ENCODE measurements at regions not wholly inside any gene's neighbourhood (a gene's known extent, or its start where the extent isn't known, plus 50 kb on each side); places are given as distances from the start of the nearest gene placed in this dataset.

DNA sequence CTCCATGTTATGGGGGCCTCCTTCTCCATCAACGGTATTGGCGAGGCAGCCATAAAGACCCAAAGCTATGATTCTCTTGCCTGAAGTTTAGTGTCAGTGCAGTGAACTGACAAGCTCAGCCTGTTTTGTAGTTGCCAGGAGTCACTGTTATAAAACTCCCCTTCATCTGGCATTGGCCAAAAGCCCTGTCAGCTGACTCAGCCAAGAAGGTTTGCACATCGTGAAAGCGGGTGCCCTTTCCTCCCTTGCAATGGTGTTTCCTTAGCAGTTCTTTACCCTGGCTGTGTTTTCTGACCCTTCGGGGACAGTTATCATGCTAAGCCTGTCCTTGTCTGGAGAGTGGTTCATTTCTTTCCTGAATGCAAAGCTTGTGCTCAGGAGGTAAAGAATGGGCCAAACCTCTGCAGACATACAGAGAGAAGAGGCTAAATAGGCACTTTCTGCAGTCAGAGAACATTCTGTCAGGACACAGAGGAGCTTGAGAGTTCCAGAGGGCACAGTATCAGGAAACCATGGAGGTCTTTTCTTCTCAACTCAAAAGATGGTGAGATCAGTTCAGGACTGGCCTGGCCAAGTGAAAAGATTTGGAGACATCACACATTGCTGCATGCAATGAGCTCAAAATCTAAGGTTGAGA lies 414.2 kb downstream of the ZNF521 start:
- DNase-seq (ENCODE audit: low spot score): peak; percentile 21

DNA sequence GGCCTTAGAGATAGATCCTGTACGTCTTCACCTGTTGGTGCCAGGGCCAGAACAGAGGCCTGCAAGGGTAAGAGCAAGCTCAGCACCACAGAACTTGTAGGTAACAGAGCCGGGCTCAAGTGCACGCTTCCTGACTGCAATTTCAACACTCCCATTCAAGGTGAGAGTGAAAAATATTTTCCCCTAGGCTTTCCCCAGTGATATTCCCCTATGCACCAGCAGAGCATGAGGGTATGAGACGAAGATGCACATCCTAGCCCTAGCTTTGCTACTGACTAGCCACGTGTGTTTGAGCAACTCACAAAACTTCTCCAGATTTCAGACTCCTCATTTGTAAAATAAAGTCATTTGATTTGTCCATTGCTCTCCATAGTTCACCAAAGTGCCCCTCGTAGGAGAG lies 411.6 kb downstream of the ZNF521 start:
- no peak for DNase-seq (ENCODE audit: low spot score)

DNA sequence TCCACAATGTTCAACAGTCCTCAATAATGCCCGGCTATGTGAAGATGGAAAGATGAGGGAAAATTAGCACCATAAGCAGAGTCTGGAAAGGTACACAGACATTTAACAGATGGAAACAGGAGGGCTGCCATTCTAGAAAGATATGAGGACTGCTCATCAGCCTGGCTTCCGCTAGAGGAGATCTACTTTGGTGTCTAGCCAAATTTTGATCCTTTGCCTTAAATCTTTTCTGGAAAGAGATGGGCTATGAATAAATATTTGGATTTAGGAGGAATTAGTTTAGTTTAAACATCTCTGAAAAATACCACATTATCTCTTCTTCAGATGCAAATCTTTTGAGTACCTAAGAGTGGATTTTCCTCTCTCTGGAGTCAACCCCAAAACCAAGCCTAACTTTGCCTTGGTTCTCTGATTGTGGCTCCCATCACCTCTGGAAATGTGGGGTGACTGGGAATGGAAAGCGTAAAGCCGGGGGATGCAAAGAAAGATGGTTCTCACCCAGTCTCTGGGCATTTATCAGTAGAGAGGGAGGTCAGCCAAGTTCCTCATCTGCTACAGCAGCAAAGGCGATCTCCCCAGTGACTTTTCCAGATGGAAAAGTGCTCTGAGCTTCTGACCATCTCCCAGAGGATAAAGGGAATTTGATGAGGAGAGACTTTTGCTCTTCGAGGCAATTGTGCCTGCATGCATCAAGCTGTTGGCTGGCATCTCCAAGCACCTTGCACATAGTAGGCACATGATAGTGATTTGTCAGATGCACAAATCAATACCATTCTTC lies 410.6 kb downstream of the ZNF521 start:
- DNase-seq (ENCODE audit: low spot score): no peak

DNA sequence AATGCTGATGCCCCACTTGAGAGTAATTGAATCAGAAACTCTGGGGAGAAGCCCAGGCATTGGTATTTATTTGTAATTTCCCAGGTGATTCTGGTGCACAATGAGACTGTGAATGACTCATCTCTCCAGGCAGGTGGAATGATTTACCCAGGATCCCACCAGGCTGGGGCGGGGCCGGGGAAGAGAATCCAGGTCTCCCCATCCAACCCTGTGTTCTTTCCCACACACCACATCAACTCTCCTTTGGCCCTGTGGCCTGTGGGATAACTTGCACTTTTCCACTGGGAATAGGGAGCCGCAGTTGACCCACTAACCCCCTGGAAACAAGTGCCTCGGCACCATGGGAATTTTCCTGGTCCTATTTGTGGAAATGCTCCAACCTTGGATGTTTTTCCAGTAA lies 409.8 kb downstream of the ZNF521 start:
- no peak for DNase-seq (ENCODE audit: low spot score)

DNA sequence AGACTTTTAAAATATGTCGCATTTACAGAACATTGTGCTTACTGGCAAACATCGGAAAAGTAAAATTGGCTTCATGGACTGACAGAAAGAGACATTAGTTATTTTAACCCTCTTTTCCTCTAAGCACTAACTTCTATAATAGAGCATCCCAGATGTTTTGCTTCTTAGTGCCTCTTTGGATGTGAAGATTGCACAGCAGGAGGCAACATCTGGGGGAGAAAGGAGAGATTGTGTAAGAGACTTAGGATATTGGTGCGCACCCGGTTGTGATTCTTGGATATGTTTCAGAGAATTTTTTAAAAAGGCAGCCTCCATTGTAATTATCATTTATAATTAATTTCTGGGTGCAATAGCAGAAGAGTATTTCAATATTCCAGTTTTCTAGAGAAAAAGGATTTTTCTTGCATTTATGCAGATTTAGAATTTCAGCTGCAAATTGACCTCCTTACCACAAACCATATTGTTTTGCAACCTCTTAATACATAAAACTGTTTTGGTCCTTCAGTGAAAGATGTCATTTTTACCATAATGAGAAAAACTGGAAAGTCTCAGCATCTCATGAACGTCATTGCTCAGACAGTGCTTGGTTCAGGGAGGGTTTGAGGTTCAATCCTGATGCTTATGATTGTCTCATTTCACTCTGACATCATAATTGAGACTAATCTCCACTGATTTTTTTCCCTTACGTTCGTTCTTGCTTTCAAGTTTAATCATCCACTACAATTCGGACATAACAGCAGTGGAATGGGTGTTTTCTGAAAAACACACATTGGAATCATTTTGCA lies 404.3 kb downstream of the ZNF521 start:
- DNase-seq (ENCODE audit: low spot score): no peak

DNA sequence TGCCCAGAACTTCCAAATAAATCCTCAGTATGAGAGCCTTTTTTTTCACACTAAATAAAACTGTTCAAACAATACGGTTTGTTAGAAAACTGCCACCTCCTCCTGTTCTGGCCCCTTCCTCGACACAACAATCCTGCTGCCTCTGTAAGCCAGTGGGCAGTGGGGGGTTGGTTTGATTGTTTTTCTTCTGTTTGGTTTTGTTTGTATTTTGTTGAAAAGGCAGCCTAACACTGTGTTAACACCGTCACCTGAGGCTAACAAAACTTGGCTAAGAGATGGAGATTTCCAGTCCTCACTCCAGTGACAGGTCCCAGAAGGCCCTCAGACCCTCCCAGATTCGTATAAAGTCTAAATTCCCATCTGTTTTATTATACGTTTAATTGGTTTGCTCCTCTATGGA lies 402.1 kb downstream of the ZNF521 start:
- no peak for DNase-seq (ENCODE audit: low spot score)

DNA sequence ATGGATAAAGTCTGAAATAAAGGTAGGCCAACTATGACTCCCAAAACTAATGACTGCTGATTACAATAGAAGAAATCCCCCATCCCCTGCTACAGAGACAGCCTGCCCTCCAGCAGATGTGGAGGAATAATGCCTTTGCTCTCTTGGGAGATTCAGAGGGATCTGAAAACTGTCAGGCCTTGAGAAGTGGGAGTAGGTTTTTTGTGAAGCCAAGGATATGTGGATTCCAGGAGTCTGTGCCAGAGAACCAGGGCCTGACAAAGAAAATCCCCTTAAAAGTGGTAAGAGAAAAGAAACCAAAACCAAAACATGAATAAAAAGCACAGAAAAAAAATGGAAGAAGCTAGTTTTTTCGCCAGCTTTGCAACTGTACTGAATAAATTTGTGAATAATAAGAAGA lies 397.6 kb downstream of the ZNF521 start:
- no peak for DNase-seq (ENCODE audit: low spot score)

DNA sequence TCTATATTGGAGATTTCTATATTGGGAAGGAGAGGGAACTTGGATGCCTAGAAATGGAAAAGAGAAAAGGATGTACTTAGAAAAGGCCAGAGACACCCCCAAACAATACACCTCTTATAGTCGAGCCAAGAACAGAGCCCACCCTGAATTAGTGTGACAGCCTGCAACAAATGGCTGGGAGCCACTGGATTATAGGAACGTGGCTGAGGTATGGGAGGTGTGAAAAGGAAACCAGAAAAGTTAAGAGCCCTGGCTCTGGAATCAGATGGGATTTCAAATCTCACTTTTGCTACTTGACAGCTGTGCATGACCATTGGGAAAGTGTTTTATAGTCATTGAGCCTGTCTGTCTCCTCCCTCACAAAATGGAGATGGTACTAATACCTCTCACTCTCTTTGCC lies 394.0 kb downstream of the ZNF521 start:
- no peak for DNase-seq (ENCODE audit: low spot score)

DNA sequence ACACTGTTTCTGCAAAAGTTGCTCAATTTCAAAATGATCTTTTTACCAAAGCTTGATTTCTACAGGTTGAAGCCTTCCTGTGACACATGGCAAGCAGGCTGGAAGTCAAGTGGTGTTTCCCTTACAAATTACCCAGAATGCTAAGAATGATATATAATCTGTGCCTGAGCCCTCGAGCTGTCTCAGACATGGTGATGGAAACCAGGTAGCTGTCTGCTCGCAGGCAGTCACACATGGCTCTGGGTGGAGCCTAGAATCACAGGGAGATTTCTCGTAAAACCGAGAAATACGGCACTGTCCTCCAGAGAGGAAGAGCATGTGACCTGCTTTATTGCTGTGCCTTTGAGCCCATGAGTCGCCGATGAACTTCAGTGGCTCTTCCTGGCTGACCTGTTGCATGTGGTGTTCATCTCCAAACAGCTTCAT lies 392.9 kb downstream of the ZNF521 start:
- no peak for DNase-seq (ENCODE audit: low spot score)

DNA sequence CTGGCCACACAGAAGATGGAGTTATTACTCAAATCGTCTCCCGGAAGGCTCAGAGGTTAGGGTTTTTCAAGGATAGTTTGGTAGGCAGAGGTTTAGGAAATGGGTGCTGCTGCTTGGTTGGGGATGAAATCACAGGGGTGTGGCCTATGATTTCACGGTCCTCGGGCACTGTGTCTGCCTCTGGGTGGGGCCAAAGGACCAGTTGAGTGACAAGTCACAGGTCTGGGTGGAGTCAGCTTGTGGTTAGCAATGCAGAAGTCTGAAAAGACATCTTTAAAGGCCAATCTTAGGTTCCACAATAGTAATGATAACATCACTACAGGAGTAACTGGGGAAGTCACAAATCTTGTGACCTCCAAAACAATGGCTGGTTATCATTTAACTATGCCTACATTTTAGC lies 387.8 kb downstream of the ZNF521 start:
- no peak for DNase-seq (ENCODE audit: low spot score)

DNA sequence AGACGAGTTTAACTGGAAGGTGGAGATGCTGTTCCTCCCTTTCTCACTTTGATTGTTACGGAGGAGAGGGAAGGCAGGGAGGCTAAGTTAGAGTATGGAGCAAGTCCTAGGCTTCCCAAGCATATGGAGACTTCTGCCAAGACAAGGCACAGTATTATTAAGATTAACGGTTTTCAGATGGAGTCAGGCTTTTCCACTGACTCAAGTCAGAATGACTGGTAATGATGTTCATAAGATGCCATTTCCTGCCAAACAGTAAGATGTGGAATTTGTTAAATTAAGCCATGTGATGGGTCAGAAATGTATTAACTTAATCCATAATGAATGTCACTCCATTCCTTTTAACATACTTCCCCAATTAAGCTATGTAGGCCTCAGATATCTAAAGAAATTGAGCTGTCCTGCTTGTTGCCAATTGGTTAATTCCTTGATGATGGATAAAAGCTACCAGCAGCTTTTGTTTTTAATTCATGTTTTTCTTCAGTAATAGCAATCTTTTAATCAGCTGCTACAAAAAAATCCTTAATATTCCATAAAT lies 383.7 kb downstream of the ZNF521 start:
- DNase-seq (ENCODE audit: low spot score): no peak

DNA sequence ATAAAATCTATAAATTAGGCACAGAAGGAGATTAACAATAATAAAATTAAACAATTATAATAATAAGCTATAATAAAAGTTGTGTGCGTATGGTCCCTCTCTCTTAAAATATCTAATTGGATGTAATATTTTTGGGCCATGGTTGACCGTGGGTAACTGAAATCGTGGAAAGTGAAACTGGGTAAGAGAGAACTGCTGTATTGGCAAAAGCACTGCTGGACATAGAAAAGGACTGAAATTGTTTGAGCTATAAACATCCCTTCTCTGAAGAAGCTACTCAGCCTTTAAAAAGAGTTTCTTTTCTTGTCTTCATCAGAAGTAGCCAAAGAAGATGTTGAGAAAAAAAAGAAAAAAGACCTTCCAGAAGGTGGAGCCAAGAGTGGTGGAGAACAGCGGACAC lies 379.4 kb downstream of the ZNF521 start:
- no peak for DNase-seq (ENCODE audit: low spot score)

DNA sequence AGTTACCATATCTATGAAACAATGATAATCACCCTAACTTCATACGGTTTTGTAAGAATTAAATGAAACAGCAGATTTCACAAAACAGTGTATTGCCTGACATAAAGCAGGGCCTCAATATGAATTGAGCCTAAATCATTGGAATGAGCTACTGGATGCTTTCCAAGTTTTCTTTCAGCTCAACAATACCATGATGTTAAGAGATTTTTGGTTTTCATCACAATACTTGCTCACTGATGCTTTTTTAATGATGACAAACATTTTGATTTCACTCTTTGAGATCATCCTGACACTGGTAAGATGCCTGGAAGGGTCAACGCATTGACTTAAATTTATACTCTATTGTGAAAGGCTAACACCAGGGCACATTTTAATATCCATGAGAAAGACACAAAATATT lies 377.5 kb downstream of the ZNF521 start:
- DNase-seq (ENCODE audit: low spot score): no peak

DNA sequence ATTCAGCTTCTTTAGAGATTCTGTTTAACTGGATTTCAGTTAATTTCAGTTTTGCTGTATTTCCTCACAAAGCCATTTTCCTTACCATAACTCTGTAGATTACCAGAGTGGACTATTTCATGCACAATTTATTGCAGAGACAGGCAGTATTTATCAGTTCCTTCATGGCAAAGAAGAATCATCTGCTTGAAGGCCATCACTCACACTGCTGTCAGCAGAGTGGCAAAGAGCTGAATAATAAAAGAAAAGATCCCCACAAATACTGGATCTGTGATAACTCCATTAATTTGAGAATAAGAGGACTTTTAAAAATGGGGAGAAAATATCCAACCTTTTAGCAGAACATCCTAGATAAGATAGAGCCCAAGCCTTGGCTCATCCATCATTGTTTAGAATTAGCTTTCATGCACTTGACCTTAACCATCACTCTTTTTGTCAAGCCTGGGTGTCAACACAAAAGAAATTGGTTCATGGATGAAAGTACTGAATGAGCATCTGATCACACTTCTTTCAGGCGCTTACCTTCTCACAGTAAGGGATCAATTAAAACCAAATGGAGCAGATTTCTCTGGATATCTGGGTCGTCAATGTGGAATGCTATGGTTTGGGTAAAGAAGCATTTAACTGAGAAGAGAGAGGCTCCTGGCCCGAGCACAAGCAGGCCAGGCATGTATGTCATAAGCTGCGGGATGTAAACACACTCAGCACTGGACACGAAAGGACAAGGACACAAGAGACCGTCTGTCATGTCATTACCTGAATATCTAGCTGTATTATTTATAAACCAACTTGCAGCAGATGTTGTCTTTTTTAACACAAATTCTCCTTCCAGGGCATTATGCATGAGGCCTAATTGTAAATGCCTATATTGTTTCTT lies 376.2 kb downstream of the ZNF521 start:
- DNase-seq (ENCODE audit: low spot score): no peak

DNA sequence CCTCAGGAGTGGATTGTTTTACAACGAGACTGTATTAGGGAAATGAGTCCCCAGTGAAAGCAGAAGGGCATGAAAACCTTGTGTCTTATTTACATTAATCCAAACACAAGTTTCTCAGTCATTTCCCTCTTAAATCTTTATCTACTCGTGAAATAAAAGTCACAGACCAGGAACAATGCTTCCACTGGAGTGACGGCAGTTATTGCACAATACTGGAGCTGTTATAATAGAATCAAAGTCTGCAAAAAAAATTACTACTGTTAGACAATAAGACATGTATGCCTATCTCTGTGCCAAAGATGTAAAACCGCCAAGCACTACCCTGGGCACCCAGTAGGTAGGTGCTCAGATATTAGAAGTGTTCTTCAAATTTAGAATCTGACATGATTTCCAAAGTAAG lies 375.5 kb downstream of the ZNF521 start:
- DNase-seq (ENCODE audit: low spot score): no peak

DNA sequence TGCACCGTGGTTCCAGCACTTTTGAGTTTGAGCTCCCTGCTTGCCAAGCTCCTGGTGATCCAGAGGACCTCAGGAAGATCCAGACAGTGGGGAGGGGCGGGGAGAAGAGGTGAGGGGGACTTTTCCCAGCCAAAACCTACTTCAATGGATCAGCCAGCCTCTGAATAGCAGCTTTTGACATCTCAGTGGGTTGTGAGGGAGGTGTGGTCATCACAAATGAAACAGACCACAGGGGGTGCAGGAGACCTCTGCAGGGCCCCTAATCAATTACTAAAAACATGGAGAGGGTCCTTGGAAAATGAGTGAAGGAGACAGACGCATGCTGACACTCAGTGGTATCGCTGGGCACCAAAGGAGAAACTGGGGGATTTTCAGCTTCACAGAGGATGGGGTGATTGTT lies 372.7 kb downstream of the ZNF521 start:
- DNase-seq (ENCODE audit: low spot score): no peak

DNA sequence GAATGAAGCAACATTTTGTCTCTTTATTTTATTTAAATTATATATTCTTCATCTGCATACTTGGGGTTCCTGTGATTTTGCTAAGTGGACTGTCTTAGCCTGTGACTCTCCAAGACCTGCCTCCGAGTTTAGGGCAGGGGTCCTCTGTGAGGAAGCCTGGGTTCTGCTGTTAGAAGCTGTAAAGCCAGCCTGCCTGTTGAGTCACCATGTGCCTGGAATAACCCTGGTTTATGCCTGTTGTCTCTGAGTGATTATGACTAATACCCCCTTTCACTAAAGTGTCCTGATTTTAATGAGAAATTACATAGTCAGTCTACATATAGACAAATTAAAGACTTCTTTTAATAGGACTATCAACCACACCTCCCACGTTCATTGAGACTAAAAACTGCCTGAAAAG lies 369.1 kb downstream of the ZNF521 start:
- DNase-seq (ENCODE audit: low spot score): no peak

DNA sequence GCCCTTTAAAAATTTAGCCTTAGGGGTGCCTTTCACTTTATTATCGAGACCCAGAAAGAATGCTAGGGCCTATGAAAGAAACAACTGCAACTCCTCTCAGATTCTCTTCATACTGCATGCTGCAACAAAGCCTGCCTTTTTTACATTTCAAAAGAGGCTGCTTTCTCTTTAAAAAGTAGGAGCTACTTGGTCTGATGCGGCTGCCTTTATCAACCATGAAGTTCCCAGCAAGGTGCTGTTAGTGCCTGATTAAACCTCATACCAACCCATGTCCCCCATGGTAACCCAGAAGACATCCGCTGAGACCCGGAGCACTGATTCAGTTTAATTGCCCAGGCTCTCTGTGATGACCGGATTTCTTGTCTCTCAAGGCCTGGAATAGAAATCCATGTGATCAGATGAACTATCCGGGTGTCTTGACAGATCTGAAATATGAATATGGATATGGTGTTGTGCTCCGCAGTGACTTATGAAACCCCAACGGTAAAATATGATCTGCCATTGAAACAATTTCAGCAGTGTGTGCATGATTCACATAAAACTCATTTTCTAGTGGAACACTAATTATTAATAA lies 368.3 kb downstream of the ZNF521 start:
- no peak for DNase-seq (ENCODE audit: low spot score)

DNA sequence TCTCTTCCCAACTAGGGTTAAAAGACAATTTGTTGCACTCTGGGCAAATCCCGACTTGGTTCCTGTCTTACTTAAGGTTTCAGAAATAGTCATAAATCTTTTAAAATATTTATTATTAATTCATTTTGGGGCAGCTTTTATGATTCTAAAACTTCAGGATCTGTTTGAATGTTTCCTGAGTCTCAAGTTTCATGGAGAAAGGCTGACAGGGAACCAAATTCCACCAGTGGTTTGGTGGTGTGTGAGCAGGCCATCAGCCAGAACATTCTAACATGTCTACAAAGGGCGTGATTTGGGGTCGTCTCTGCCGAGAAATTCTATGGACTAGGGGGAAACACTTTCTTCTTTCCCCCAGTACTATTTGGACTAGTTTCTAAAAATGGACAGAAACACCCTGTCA lies 366.4 kb downstream of the ZNF521 start:
- no peak for DNase-seq (ENCODE audit: low spot score)

DNA sequence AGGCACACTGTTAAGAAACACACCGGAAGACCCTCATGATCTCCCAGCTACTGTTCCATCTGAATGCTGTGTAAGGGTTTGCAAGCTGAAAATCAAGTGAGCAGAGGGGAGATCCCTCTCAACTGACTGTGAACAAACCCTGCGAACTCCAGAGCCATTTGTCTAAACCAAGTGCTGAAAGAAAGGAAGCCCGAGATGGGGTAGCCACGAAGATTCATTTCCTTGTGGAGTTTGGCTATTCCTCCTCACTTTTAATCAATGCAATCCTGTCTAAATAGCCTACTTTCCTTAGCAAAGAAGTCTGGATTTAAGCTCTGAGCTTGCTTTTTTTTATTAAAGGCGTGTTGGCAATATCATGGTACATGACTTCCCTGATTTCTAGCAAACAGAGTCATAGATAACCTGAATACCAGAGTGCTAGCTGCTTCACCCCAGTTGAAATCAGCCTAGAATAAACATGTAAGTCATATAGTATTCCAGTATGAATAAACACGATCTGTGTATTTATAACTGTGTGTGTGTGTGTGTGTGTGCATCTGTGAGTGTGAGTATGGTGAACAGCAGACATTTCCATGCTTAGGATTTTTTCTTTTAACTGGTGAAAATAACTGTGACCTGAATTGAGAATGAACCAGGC lies 365.2 kb downstream of the ZNF521 start:
- no peak for DNase-seq (ENCODE audit: low spot score)

Data from cerebellar cortex (tissue), 1 donor.